Activated CD8-positive, alpha-beta memory T cell treated with anti-CD3 and anti-CD28 coated beads, Interleukin-2, amount 10 ng/mL, durations not matched to agents 7 days and 5 days (primary cell): ENCODE measurements at regions not wholly inside any gene's neighbourhood (a gene's known extent, or its start where the extent isn't known, plus 50 kb on each side); places are given as distances from the start of the nearest gene placed in this dataset.

ENCODE experiments used
- ATAC-seq: fragments of 150-1000 bp; cut with Tn5 transposase; one replicate; pipeline ENCODE4 v1.10.0; 2021; ENCODE audit warnings: moderate library complexity
- CTCF ChIA-PET: fragments of 350-600 bp; sonication (Branson Sonifier 250); formaldehyde crosslinking; loops from one replicate; lab custom pipeline; 2021; ENCODE audit warnings: antibody characterized with exemption; lab: Charles Lee
- DNase-seq: peaks from one replicate; pipeline ENCODE4 v3.0.0-alpha.2; 2020
- H3K27ac Mint-ChIP-seq: one replicate; pipeline ENCODE4 v1.8.0; 2021; ENCODE audit warnings: mild to moderate bottlenecking, mixed read lengths
- H3K27me3 Mint-ChIP-seq: one replicate; pipeline ENCODE4 v1.8.0; 2021; ENCODE audit warnings: mixed read lengths
- H3K36me3 Mint-ChIP-seq: one replicate; pipeline ENCODE4 v1.8.0; 2021; ENCODE audit warnings: mild to moderate bottlenecking, mixed read lengths
- H3K4me1 Mint-ChIP-seq: one replicate; pipeline ENCODE4 v1.8.0; 2021; ENCODE audit warnings: mixed read lengths
- H3K4me3 Mint-ChIP-seq: one replicate; pipeline ENCODE4 v1.8.0; 2021; ENCODE audit warnings: mild to moderate bottlenecking, moderate library complexity, mixed read lengths
- H3K9me3 Mint-ChIP-seq: one replicate; pipeline ENCODE4 v1.8.0; 2022; ENCODE audit warnings: low read depth, mixed read lengths

- no peaks in the 10 kb centered on the region for H3K36me3 Mint-ChIP-seq
- no peaks in the 10 kb centered on the region for H3K9me3 Mint-ChIP-seq
- no peak overlapping the region for H3K27ac Mint-ChIP-seq
- no peak overlapping the region for H3K4me3 Mint-ChIP-seq
- DNase-seq (no peak), ATAC-seq (peak; percentile 30)
- CTCF ChIA-PET, result no interaction called here
- H3K27me3 Mint-ChIP-seq, result peaks cover 12% of the 10 kb centered on the region
- H3K4me1 Mint-ChIP-seq, result peaks cover 2% of the 10 kb centered on the region
Observed at GRCh38 chr2:175567435-175568061, 386.0 kb upstream of the ATP5MC3 start.

GRCh38 chr2:175560521-175561169, 379.1 kb upstream of the ATP5MC3 start:
- H3K4me1 Mint-ChIP-seq, result no peaks in the 10 kb centered on the region
- no peak for DNase-seq
- no peak overlapping the region for H3K27ac Mint-ChIP-seq
- no peaks in the 10 kb centered on the region for H3K36me3 Mint-ChIP-seq
- no peaks in the 10 kb centered on the region for H3K9me3 Mint-ChIP-seq
- peaks cover 24% of the 10 kb centered on the region for H3K27me3 Mint-ChIP-seq
- no peak for ATAC-seq
- CTCF ChIA-PET, result no interaction called here
- H3K4me3 Mint-ChIP-seq, result no peak overlapping the region

- H3K4me1 Mint-ChIP-seq, result no peaks in the 10 kb centered on the region
- H3K27ac Mint-ChIP-seq, result no peak overlapping the region
- no peak for DNase-seq
- no peak for ATAC-seq
- no peaks in the 10 kb centered on the region for H3K9me3 Mint-ChIP-seq
- H3K4me3 Mint-ChIP-seq, result no peak overlapping the region
- H3K36me3 Mint-ChIP-seq, result no peaks in the 10 kb centered on the region
- peaks cover 25% of the 10 kb centered on the region for H3K27me3 Mint-ChIP-seq
- CTCF ChIA-PET, result no interaction called here
Observed at GRCh38 chr2:175559613-175560012, 378.1 kb upstream of the ATP5MC3 start.

- Mint-ChIP-seq H3K27ac (no peak overlapping the region), H3K4me3 (no peak overlapping the region), H3K36me3 (no peaks in the 10 kb centered on the region), H3K9me3 (no peaks in the 10 kb centered on the region), H3K4me1 (no peaks in the 10 kb centered on the region), H3K27me3 (peaks cover 27% of the 10 kb centered on the region)
- DNase-seq (no peak), ATAC-seq (no peak)
- CTCF ChIA-PET, result no interaction called here
Observed at GRCh38 chr2:175557810-175558377, 376.4 kb upstream of the ATP5MC3 start.

GRCh38 chr2:175553910-175554309, 372.4 kb upstream of the ATP5MC3 start:
- H3K27ac Mint-ChIP-seq, result no peak overlapping the region
- H3K9me3 Mint-ChIP-seq, result no peaks in the 10 kb centered on the region
- H3K4me3 Mint-ChIP-seq, result no peak overlapping the region
- CTCF ChIA-PET, result no interaction called here
- H3K36me3 Mint-ChIP-seq, result no peaks in the 10 kb centered on the region
- no peaks in the 10 kb centered on the region for H3K4me1 Mint-ChIP-seq
- no peak for ATAC-seq
- DNase-seq, result no peak
- peaks cover 18% of the 10 kb centered on the region for H3K27me3 Mint-ChIP-seq

- no peaks in the 10 kb centered on the region for H3K9me3 Mint-ChIP-seq
- DNase-seq (no peak), ATAC-seq (no peak)
- no peak overlapping the region for H3K4me3 Mint-ChIP-seq
- H3K27me3 Mint-ChIP-seq, result peaks cover 13% of the 10 kb centered on the region
- CTCF ChIA-PET, result no interaction called here
- H3K36me3 Mint-ChIP-seq, result no peaks in the 10 kb centered on the region
- H3K4me1 Mint-ChIP-seq, result no peaks in the 10 kb centered on the region
- H3K27ac Mint-ChIP-seq, result no peak overlapping the region
Observed at GRCh38 chr2:175552902-175553301, 371.4 kb upstream of the ATP5MC3 start.

- DNase-seq, result no peak
- no peaks in the 10 kb centered on the region for H3K36me3 Mint-ChIP-seq
- H3K27me3 Mint-ChIP-seq, result peaks cover 3% of the 10 kb centered on the region
- H3K9me3 Mint-ChIP-seq, result peaks cover 3% of the 10 kb centered on the region
- CTCF ChIA-PET, result no interaction called here
- ATAC-seq, result no peak
- no peak overlapping the region for H3K27ac Mint-ChIP-seq
- H3K4me1 Mint-ChIP-seq, result no peaks in the 10 kb centered on the region
- H3K4me3 Mint-ChIP-seq, result no peak overlapping the region
Observed at GRCh38 chr2:175540421-175540820, 358.9 kb upstream of the ATP5MC3 start.

GRCh38 chr2:175539122-175539521, 357.6 kb upstream of the ATP5MC3 start:
- Mint-ChIP-seq H3K27ac (no peak overlapping the region), H3K4me1 (no peaks in the 10 kb centered on the region), H3K4me3 (no peak overlapping the region), H3K36me3 (no peaks in the 10 kb centered on the region), H3K27me3 (peaks cover 3% of the 10 kb centered on the region), H3K9me3 (peaks cover 5% of the 10 kb centered on the region)
- CTCF ChIA-PET, result no interaction called here
- DNase-seq, result no peak
- ATAC-seq, result no peak

GRCh38 chr2:175536059-175536458, 354.5 kb upstream of the ATP5MC3 start:
- no peaks in the 10 kb centered on the region for H3K36me3 Mint-ChIP-seq
- no peaks in the 10 kb centered on the region for H3K4me1 Mint-ChIP-seq
- peaks cover 2% of the 10 kb centered on the region for H3K9me3 Mint-ChIP-seq
- DNase-seq, result no peak
- H3K27me3 Mint-ChIP-seq, result peaks cover 6% of the 10 kb centered on the region
- no peak overlapping the region for H3K27ac Mint-ChIP-seq
- CTCF ChIA-PET, result no interaction called here
- ATAC-seq, result no peak
- no peak overlapping the region for H3K4me3 Mint-ChIP-seq

GRCh38 chr2:175535631-175536030, 354.1 kb upstream of the ATP5MC3 start:
- no peak overlapping the region for H3K4me3 Mint-ChIP-seq
- ATAC-seq, result no peak
- no peaks in the 10 kb centered on the region for H3K4me1 Mint-ChIP-seq
- H3K27ac Mint-ChIP-seq, result no peak overlapping the region
- peaks cover 2% of the 10 kb centered on the region for H3K9me3 Mint-ChIP-seq
- H3K36me3 Mint-ChIP-seq, result no peaks in the 10 kb centered on the region
- H3K27me3 Mint-ChIP-seq, result peaks cover 6% of the 10 kb centered on the region
- no peak for DNase-seq
- CTCF ChIA-PET, result no interaction called here

- H3K9me3 Mint-ChIP-seq, result no peaks in the 10 kb centered on the region
- CTCF ChIA-PET, result no interaction called here
- H3K4me1 Mint-ChIP-seq, result no peaks in the 10 kb centered on the region
- no peak overlapping the region for H3K27ac Mint-ChIP-seq
- ATAC-seq (no peak), DNase-seq (no peak)
- no peak overlapping the region for H3K4me3 Mint-ChIP-seq
- no peaks in the 10 kb centered on the region for H3K36me3 Mint-ChIP-seq
- H3K27me3 Mint-ChIP-seq, result no peaks in the 10 kb centered on the region
Observed at GRCh38 chr2:175525975-175526374, 344.5 kb upstream of the ATP5MC3 start.

- no peak overlapping the region for H3K27ac Mint-ChIP-seq
- no peaks in the 10 kb centered on the region for H3K9me3 Mint-ChIP-seq
- ATAC-seq (no peak), DNase-seq (no peak)
- no peaks in the 10 kb centered on the region for H3K36me3 Mint-ChIP-seq
- H3K4me1 Mint-ChIP-seq, result no peaks in the 10 kb centered on the region
- CTCF ChIA-PET, result no interaction called here
- H3K27me3 Mint-ChIP-seq, result no peaks in the 10 kb centered on the region
- no peak overlapping the region for H3K4me3 Mint-ChIP-seq
Observed at GRCh38 chr2:175523001-175523400, 341.5 kb upstream of the ATP5MC3 start.

GRCh38 chr2:175518206-175518605, 336.7 kb upstream of the ATP5MC3 start:
- H3K4me1 Mint-ChIP-seq, result no peaks in the 10 kb centered on the region
- no peaks in the 10 kb centered on the region for H3K9me3 Mint-ChIP-seq
- no peaks in the 10 kb centered on the region for H3K36me3 Mint-ChIP-seq
- no peak overlapping the region for H3K4me3 Mint-ChIP-seq
- ATAC-seq, result no peak
- DNase-seq, result no peak
- H3K27me3 Mint-ChIP-seq, result no peaks in the 10 kb centered on the region
- no peak overlapping the region for H3K27ac Mint-ChIP-seq
- CTCF ChIA-PET, result no interaction called here

GRCh38 chr2:175516555-175516954, 335.0 kb upstream of the ATP5MC3 start:
- DNase-seq, result no peak
- H3K4me3 Mint-ChIP-seq, result no peak overlapping the region
- no peaks in the 10 kb centered on the region for H3K4me1 Mint-ChIP-seq
- no peaks in the 10 kb centered on the region for H3K27me3 Mint-ChIP-seq
- no peak overlapping the region for H3K27ac Mint-ChIP-seq
- no peaks in the 10 kb centered on the region for H3K36me3 Mint-ChIP-seq
- CTCF ChIA-PET, result no interaction called here
- H3K9me3 Mint-ChIP-seq, result no peaks in the 10 kb centered on the region
- ATAC-seq, result no peak
